Sigmoid colon (tissue), 6 donors: ENCODE measurements at regions not wholly inside any gene's neighbourhood (a gene's known extent, or its start where the extent isn't known, plus 50 kb on each side); places are given as distances from the start of the nearest gene placed in this dataset.

Experiments used
- DNase-seq: peaks from one replicate; pipeline ENCODE4 v3.0.0-alpha.2; 2019
- H3K27ac ChIP-seq, 4 donors: fragments of 200-600 bp; sonication (generic); one replicate each; pipeline ENCODE4 v1.5.1; 2016 to 2019; ENCODE audit warnings: mild to moderate bottlenecking in 1 of 4
- H3K27me3 ChIP-seq, 3 donors: fragments of 200-600 bp; sonication (generic); one replicate each; pipeline ENCODE4 v1.5.1; 2019; ENCODE audit warnings: mild to moderate bottlenecking in 1 of 3
- H3K36me3 ChIP-seq, 4 donors: fragments of 200-600 bp; sonication (generic); one replicate each; pipeline ENCODE4 v1.5.1; 2016 to 2019
- H3K4me1 ChIP-seq, 4 donors: fragments of 200-600 bp; sonication (generic); one replicate each; pipeline ENCODE4 v1.5.1; 2017 to 2019
- H3K4me3 ChIP-seq, 4 donors: fragments of 200-600 bp; sonication (generic); one replicate each; pipeline ENCODE4 v1.5.1; 2017 to 2019; ENCODE audit warnings: mild to moderate bottlenecking in 2 of 4, moderate library complexity in 1 of 4
- H3K9me3 ChIP-seq, 4 donors: fragments of 200-600 bp in 3 of 4; sonication (generic) in 3 of 4; one replicate each; pipeline versions ENCODE4 v1.5.1 to v1.6.1; 2013 to 2019
- EP300 ChIP-seq, 4 donors: sonication (generic); formaldehyde crosslinking; IDR thresholded peaks; one replicate each; pipeline ENCODE4 v1.6.1; 2017; ENCODE audit warnings: antibody characterized with exemption in 4 of 4
- POLR2A ChIP-seq, 2 donors: fragments of 450-650 bp; IDR thresholded peaks; one replicate each; pipeline ENCODE4 v1.6.1; 2016; ENCODE audit warnings: antibody characterized with exemption in 2 of 2, mild to moderate bottlenecking in 2 of 2, moderate library complexity in 2 of 2
- POLR2AphosphoS5 ChIP-seq, 4 donors: sonication (generic); formaldehyde crosslinking; IDR thresholded peaks; one replicate each; pipeline ENCODE4 v1.6.1; 2017; ENCODE audit warnings: antibody characterized with exemption in 4 of 4
- WGBS, 2 donors: extraction: QIAGEN DNeasy Blood & Tissue Kit; methylation state at CpG; one replicate each; pipeline ENCODE4 v1.1.7; 2013; 5-methylcytosine and 5-hydroxymethylcytosine counted together
- intact Hi-C: fragments of 100-400 bp; cut with DNase I; formaldehyde crosslinking; loops from one replicate; pipeline ENCODE4 v1.15.1; 2023
- TF ChIP-seq, protein P1 (sequence below), 4 experiments: fragments of 450-650 bp in 3 of 4; fragments of 200-600 bp in 1 of 4; IDR thresholded peaks; one replicate each; pipeline ENCODE4 v1.5.1; 2016 to 2019; ENCODE audit warnings: antibody characterized with exemption in 4 of 4, mild to moderate bottlenecking in 3 of 4, moderate library complexity in 2 of 4
- donor health status: healthy with polysubstance abuse.
- donor health status: healthy.

DNA sequence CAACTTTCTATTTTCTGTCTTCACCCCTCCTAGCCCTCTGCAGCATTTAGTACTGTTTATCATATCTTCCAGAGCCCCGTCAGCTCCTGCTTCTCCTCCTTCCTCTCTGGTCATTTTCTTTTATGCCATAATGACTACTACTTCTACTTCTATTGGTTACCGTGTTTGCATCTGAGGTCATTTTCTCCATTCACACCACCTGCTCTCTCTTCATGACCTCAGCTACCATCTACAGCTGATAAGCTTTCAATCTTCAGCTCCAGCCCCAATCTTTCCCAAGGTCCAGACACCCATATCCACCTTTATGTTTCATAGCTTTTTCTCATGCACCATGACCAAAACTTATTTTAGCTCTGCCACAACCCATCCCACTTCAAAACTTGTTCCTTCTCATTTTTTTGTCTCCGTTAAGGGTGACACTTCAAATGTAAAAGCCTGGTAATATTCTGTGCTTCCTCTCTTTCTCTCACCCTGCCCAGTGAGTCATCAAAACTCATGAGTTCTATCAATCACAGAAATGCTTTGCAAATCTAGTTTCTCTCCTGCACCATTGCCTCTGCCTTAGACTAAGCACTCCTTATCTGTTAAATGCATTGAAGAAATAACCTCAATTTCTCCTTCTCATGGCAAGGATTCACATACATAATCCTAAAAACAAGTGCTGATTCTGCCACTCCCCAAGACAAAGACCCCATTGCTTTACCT is 71.3 kb upstream of the IQCM start:
- H3K4me1 ChIP-seq, result peaks cover 0 to 22% (median 15%) of the 10 kb centered on the region in 4 donors
- no peak for DNase-seq
- H3K36me3 ChIP-seq, result no peaks in the 10 kb centered on the region
- WGBS, 2 donors, result 75 to 76% methylated on average over 3 of the region's 3 CpGs
- H3K27ac ChIP-seq, result no peak overlapping the region
- TF ChIP-seq POLR2A (IDR thresholded peaks at IDR 0.05), result no peak
- TF ChIP-seq EP300 (IDR thresholded peaks at IDR 0.05), result no peak
- no peak for TF ChIP-seq POLR2AphosphoS5 (IDR thresholded peaks at IDR 0.05)
- TF ChIP-seq, protein P1, sequence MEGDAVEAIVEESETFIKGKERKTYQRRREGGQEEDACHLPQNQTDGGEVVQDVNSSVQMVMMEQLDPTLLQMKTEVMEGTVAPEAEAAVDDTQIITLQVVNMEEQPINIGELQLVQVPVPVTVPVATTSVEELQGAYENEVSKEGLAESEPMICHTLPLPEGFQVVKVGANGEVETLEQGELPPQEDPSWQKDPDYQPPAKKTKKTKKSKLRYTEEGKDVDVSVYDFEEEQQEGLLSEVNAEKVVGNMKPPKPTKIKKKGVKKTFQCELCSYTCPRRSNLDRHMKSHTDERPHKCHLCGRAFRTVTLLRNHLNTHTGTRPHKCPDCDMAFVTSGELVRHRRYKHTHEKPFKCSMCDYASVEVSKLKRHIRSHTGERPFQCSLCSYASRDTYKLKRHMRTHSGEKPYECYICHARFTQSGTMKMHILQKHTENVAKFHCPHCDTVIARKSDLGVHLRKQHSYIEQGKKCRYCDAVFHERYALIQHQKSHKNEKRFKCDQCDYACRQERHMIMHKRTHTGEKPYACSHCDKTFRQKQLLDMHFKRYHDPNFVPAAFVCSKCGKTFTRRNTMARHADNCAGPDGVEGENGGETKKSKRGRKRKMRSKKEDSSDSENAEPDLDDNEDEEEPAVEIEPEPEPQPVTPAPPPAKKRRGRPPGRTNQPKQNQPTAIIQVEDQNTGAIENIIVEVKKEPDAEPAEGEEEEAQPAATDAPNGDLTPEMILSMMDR (IDR thresholded peaks at IDR 0.05), result no peak
- no peak overlapping the region for H3K4me3 ChIP-seq
- intact Hi-C loops, result no loop called here
- H3K27me3 ChIP-seq, result no peaks in the 10 kb centered on the region
- no peaks in the 10 kb centered on the region for H3K9me3 ChIP-seq

DNA sequence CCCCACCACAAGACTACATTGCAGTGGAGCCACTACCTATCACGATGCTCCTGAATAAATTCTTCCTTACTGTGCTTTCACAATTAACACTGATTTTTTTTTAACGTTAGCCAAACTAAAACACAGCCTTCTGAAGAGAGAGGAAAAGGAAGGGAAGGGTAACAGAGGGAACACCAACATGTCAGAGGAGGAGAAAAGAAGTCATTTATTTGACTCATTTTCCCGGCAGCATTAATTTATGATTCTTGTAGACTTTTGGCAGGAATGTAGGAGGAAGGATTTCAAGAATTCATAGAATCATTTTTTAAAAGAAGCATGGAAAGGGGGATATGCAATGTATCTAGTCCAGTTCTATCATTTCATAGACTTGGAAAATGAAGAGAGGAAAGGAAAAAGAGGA is 74.3 kb upstream of the IQCM start:
- H3K4me1 ChIP-seq, result peaks cover 0 to 12% (median 3%) of the 10 kb centered on the region in 4 donors
- no peaks in the 10 kb centered on the region for H3K9me3 ChIP-seq
- 82 to 95% methylated on average over 3 of the region's 3 CpGs for WGBS, 2 donors
- H3K36me3 ChIP-seq, result no peaks in the 10 kb centered on the region
- no peak overlapping the region for H3K27ac ChIP-seq
- intact Hi-C loops, result no loop called here
- no peak overlapping the region for H3K4me3 ChIP-seq
- no peak for DNase-seq
- H3K27me3 ChIP-seq, result no peaks in the 10 kb centered on the region
- no peak for TF ChIP-seq POLR2AphosphoS5 (IDR thresholded peaks at IDR 0.05)
- TF ChIP-seq EP300 (IDR thresholded peaks at IDR 0.05), result no peak
- TF ChIP-seq, protein P1 (IDR thresholded peaks at IDR 0.05), result no peak
- no peak for TF ChIP-seq POLR2A (IDR thresholded peaks at IDR 0.05)

DNA sequence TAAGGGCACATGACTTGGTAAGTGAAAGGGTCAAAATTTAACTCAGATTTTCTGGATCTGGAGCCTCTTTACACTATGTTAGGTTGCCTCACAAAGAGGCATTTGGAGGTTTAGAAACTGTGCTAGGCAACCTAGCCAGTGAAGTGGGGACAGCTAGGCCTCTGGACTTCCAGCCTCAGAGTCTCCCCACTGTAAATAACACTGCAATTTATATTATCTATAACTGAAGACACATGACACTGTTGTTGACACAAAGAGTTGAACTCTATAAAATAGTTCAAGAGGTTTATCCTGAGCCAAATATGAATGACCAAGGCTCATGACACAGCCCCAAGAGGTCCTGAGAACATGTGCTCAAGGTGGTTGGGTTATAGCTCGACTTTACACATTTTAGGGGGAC is 74.9 kb upstream of the IQCM start:
- TF ChIP-seq POLR2A (IDR thresholded peaks at IDR 0.05) (no peak), POLR2AphosphoS5 (IDR thresholded peaks at IDR 0.05) (no peak), EP300 (IDR thresholded peaks at IDR 0.05) (no peak)
- TF ChIP-seq, protein P1 (IDR thresholded peaks at IDR 0.05), result no peak
- Histone ChIP-seq H3K9me3 (no peaks in the 10 kb centered on the region), H3K27ac (no peak overlapping the region), H3K4me1 (peaks cover 0 to 7% (median 0%) of the 10 kb centered on the region in 4 donors), H3K27me3 (no peaks in the 10 kb centered on the region), H3K4me3 (no peak overlapping the region), H3K36me3 (no peaks in the 10 kb centered on the region)
- DNase-seq, result no peak
- intact Hi-C loops, result no loop called here
- 62 to 84% methylated on average over 1 of the region's 1 CpG for WGBS, 2 donors

DNA sequence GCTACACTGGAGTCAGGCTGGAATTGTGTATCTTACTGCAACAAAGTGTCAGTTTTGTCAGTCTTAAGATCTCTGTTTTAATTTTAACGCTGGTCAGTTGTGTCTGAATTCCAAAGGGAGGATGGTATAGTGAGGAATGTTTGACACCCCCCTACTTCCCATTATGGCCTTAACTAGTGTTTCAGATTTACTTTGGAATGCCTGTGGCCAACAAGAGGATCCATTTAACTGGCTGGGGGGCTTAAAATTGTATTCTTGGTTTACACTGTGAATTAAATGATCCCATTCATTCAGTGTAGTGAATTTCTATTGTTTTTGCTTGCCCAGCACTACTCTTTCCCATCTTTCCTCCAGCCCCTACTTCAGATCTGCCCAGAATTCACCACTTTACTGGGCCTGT is 75.8 kb upstream of the IQCM start:
- H3K27ac ChIP-seq, result no peak overlapping the region
- H3K4me1 ChIP-seq, result no peaks in the 10 kb centered on the region
- H3K27me3 ChIP-seq, result no peaks in the 10 kb centered on the region
- 80 to 90% methylated on average over 1 of the region's 1 CpG for WGBS, 2 donors
- no peak for DNase-seq
- H3K36me3 ChIP-seq, result no peaks in the 10 kb centered on the region
- no peak overlapping the region for H3K4me3 ChIP-seq
- H3K9me3 ChIP-seq, result no peaks in the 10 kb centered on the region
- TF ChIP-seq, protein P1 (IDR thresholded peaks at IDR 0.05), result no peak
- no peak for TF ChIP-seq EP300 (IDR thresholded peaks at IDR 0.05)
- TF ChIP-seq POLR2A (IDR thresholded peaks at IDR 0.05), result no peak
- TF ChIP-seq POLR2AphosphoS5 (IDR thresholded peaks at IDR 0.05), result no peak
- intact Hi-C loops, result no loop called here

DNA sequence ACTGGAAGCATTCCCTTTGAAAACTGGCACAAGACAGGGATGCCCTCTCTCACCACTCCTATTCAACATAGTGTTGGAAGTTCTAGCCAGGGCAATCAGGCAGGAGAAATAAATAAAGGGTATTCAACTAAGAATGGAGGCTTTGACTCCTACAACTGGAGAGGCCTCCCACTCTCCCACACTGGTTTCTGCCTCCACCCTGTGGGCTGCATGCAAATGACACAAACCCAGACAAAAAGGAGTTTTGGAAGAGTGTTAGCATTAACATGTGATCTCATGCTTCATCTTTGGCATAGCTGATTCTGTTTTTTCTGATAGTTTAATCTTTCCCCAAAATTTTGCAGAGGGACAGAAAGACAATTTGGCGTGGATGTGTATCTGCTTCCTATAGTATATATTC is 80.8 kb upstream of the IQCM start:
- no peak overlapping the region for H3K4me3 ChIP-seq
- DNase-seq, result no peak
- no peaks in the 10 kb centered on the region for H3K36me3 ChIP-seq
- intact Hi-C loops, result no loop called here
- no peaks in the 10 kb centered on the region for H3K27me3 ChIP-seq
- 82 to 90% methylated on average over 1 of the region's 1 CpG for WGBS, 2 donors
- H3K9me3 ChIP-seq, result no peaks in the 10 kb centered on the region
- no peak overlapping the region for H3K27ac ChIP-seq
- no peaks in the 10 kb centered on the region for H3K4me1 ChIP-seq
- TF ChIP-seq, protein P1 (IDR thresholded peaks at IDR 0.05), result no peak
- TF ChIP-seq EP300 (IDR thresholded peaks at IDR 0.05) (no peak), POLR2A (IDR thresholded peaks at IDR 0.05) (no peak), POLR2AphosphoS5 (IDR thresholded peaks at IDR 0.05) (no peak)
